ENCODE measurements at regions not wholly inside any gene's neighbourhood (a gene's known extent, or its start where the extent isn't known, plus 50 kb on each side); places are given as distances from the start of the nearest gene placed in this dataset.
"Not testable (repeated sequence)": the region's sequence is repeated elsewhere in the genome, so short reads cannot be mapped to it uniquely, and the experiment has no call there.

DNA sequence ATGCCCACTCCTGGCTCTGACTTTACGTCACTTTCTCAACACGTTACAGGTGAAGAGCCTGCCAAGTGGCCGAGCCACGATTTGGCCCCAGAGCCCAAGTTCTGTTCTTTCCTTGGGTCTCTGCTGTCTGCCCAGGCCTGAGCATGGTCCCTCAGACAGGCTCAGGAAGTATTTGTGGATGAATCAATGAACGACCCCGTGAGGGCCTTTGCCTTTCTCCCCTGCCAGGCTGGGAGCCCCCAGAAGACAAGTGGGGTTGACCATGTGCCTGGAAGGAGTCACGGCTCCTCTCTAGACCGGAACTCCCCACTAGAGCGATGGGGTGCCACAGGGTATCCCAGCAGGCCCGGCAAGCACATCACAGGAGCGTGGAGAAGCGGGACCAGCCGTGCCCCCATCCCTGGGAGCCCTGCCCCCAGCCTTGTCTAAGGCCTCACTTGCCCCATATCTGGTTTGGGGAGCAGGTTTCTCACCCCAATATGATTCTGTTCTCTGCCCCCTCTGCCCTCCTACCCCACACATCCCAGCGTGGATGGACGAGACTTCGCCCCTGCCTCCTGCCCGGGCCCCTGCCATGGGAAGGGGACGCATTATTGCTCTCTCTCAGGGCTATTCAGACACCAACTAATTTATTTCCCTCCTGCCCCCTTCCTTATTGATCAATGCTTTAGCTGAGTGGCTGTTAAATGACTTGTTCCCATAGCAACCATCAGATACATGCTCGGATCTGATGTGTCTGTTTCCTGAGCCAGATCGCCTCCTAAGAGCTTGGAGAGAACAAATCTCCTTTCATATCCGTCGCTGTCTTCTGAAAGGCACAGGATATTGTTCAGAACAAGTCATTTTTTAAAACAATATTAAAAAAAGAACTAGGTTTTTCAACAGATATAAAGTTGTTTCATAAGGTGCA lies 69.0 kb downstream of the DIO3 start:
- Mint-ChIP-seq H3K4me1 (no peaks in the 10 kb centered on the region), H3K27ac (no peak overlapping the region), H3K4me3 (no peak overlapping the region), H3K9me3 (no peaks in the 10 kb centered on the region), H3K27me3 (peaks cover 9% of the 10 kb centered on the region), H3K36me3 (ENCODE audit: low read depth) (no peaks in the 10 kb centered on the region)
- ATAC-seq (replicated peaks), result no peak

DNA sequence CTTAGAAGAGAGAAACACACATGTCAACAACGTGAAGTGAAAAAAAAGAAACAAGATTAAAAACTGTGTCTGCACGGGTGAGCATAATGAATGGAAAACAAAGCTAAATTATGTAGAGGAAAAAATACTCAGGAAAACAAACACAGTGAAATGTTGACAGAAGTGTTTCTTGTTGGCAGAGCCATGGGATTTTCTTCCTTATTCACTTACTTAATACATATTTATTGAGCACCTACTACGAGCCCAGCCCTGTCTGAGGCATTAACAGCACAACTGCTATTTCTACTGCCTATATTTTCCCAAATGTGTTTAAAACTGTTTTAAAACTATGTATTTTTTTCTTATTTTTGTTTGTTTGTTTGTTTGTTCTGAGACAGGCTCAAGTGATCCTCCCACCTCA lies 69.9 kb downstream of the DIO3 start:
- Mint-ChIP-seq H3K4me1 (peaks cover 3% of the 10 kb centered on the region), H3K36me3 (ENCODE audit: low read depth) (no peaks in the 10 kb centered on the region), H3K9me3 (no peaks in the 10 kb centered on the region), H3K4me3 (no peak overlapping the region), H3K27ac (no peak overlapping the region), H3K27me3 (peaks cover 9% of the 10 kb centered on the region)
- no peak for ATAC-seq (replicated peaks)

DNA sequence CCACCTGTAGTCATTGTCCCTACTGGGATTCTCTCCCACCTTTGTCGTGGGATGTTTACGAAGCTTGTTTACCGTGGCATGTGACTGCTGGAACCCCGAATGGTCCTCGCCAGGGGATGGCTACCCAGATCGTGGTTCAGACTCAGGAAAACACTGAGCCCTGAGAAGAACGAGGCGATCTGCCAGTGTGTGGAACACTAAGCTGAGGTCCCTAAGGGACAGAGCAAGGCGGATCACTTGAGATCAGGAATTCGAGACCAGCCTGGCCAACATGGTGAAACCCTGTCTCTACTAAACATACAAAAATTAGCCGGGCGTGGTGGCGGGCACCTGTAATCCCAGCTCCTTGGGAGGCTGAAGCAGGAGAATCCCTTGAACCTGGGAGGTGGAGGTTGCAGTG lies 70.7 kb downstream of the DIO3 start:
- H3K36me3 Mint-ChIP-seq (ENCODE audit: low read depth); ATAC-seq (replicated peaks): not testable (repeated sequence)
- peaks cover 12% of the 10 kb centered on the region for H3K27me3 Mint-ChIP-seq

DNA sequence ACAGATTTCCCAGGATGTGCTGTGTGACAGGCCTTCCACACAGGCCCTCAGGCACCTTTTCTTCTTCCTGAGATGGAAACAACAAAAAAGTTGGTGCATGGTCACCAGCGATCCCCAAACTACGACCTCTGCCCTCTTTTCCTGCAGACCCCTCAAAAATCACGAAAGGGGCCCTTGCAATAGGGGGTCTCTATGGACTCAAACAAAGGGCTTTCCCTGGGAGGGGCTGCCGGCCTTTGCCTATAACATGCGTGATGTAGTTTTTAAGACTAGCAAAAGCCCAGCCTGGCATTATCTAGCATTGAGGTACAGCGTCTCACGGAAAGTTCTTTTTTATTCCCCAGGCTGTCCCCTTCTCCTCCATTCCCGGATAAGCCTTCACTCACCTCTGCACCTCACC lies 71.2 kb downstream of the DIO3 start:
- Mint-ChIP-seq H3K27me3 (peaks cover 12% of the 10 kb centered on the region), H3K4me1 (peaks cover 9% of the 10 kb centered on the region), H3K36me3 (ENCODE audit: low read depth) (no peaks in the 10 kb centered on the region), H3K27ac (no peak overlapping the region), H3K4me3 (no peak overlapping the region), H3K9me3 (no peaks in the 10 kb centered on the region)
- ATAC-seq (replicated peaks), result no peak

More for the DNA sequence above, 70.7 kb downstream of the DIO3 start:
- not testable (repeated sequence) for H3K4me1 Mint-ChIP-seq, H3K27ac Mint-ChIP-seq, H3K9me3 Mint-ChIP-seq, H3K4me3 Mint-ChIP-seq

DNA sequence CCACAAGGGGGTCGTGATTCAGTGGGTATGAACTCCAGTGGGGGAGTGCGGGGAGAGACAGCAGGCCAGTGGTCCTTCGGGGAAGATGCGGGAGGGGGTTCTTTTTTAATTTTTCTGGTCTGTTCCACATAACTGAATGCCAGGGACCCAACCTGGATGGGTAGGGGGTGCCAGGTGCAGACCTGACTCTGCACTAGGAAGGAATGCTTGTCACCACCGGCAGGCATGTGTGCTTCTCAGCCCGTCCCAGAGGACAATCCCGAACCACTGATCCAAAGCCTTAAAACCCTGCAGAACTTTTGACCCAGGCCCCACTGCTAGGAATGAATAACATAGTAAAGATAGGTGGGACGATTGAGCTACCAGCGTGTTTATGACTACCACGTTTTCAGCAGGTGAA lies 72.0 kb downstream of the DIO3 start:
- Mint-ChIP-seq H3K27me3 (peaks cover 12% of the 10 kb centered on the region), H3K9me3 (no peaks in the 10 kb centered on the region), H3K4me3 (no peak overlapping the region), H3K27ac (no peak overlapping the region), H3K4me1 (peaks cover 9% of the 10 kb centered on the region), H3K36me3 (ENCODE audit: low read depth) (no peaks in the 10 kb centered on the region)
- no peak for ATAC-seq (replicated peaks)

DNA sequence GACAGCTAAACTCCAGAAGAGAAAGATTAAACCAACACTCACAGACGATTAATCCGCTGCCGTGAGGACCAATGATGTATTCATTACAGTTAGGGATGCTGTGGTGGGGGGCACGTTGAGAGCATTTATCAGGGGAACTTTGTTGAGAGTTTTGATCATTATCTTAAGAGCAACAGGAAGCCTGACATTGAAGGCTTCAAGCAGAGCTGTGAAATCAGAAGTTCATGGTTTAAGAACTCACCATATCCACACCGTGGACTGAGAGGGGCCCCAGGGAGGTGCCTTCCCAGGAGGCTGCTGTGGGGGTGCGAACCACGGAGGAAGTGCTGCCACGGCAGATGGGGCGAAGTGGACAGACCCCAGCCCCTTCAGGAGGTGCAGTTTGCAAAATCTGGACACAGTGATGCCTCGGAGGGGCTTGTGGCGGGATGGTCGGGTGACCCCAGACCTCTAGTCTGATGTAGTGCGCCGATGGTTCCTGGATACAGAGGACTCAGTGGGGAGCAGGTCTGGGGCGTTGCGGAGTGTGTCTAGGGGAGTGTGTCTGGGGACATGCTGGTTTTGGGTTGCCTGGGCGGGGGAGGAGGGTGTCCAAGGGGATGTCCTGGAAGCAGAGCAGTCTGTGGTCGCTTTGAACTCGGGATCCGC lies 73.0 kb downstream of the DIO3 start:
- Mint-ChIP-seq H3K27me3 (peaks cover 17% of the 10 kb centered on the region), H3K9me3 (no peaks in the 10 kb centered on the region), H3K36me3 (ENCODE audit: low read depth) (no peaks in the 10 kb centered on the region), H3K4me1 (peaks cover 9% of the 10 kb centered on the region), H3K4me3 (no peak overlapping the region), H3K27ac (no peak overlapping the region)
- no peak for ATAC-seq (replicated peaks)

DNA sequence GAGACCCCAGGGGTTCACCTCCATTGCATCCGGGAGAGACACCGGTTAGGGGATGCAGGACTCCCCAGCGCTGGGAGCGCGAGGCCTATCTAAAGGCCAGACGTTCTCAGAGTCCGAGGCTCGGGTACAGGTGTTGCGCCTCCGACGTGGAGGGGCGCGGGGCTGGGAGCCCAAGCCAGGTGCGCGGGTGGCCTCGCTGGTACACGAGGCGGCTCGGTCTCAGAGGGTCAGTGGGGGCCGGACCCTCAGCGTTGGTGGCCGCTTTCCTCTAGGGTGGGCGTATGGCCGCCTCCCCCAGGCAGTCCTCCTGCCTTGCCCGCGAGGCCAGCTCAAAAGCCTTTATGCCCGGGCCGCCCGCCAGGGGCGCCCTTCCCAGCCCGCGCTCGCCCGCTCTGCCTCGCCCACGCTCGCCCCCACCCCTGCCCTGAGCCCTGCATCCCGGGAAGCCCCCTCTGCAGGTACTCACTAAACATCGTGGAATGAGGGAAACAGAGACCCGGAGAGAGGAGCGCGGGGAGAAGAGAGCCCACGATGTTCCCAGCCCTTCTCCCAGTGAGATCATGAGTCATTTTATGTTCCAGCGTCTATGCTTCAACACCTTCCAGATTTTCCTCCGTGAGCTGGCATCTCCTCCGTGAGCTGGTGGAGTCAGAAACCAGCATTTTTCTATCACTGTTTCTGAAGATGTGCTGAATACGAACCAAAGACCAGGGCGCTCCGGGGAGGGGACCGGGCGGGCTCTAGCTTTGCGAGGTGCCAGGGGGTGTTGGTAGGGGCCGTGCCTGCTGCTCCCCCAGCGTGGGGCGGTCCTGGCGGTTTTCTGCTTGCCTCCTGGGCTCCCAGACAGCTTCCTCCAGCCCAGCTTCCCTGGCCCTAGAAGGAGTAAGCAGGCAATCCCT lies 73.8 kb downstream of the DIO3 start:
- ATAC-seq (replicated peaks), result no peak
- Mint-ChIP-seq H3K27ac (no peak overlapping the region), H3K27me3 (peaks cover 21% of the 10 kb centered on the region), H3K4me3 (no peak overlapping the region), H3K9me3 (no peaks in the 10 kb centered on the region), H3K36me3 (ENCODE audit: low read depth) (no peaks in the 10 kb centered on the region), H3K4me1 (peaks cover 9% of the 10 kb centered on the region)

DNA sequence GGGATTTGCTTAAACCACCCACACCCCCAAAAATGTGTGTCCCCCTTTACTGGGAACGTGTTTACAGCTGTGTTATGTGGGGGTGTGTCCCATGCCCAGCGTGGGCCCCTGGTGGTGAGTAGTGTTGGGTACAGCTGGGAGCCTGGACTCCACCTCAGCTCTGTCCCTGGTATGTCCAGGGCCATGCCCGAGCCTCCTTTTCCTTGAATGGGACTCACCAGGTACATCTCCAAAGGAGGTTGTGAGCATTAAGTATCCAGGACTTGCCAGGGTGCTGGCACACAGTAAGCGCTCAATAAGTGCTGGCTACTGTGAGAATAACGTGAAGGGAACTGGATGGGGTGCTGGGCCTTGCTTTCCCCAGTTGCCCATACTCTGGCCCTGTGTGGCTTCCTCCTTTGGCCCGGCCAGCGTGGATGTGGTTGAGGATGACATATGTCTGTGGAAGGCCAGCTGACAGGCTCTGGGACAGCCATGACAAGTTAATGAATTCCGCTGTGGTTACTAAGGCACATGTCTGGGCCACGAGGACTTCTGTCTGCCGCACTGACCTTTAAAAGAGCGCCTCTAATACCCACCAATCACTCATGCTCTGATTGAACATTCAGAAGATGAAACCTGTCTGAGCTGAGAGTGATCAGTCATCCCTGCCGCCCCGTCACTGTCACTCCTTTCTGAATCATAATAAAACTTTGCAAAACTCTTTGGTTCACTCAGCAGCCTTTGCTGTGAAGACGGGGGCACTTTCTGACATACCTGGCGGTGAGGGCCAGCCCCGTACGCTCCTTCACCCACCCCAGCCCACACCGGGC lies 74.7 kb downstream of the DIO3 start:
- H3K27me3 Mint-ChIP-seq, result peaks cover 24% of the 10 kb centered on the region
- H3K36me3 Mint-ChIP-seq (ENCODE audit: low read depth), result no peaks in the 10 kb centered on the region
- H3K27ac Mint-ChIP-seq, result peak overlapping the region; percentile 58
- peaks cover 9% of the 10 kb centered on the region for H3K4me1 Mint-ChIP-seq
- peak overlapping the region; percentile 27 for H3K4me3 Mint-ChIP-seq
- ATAC-seq (replicated peaks), result peak; percentile 98
- H3K9me3 Mint-ChIP-seq, result no peaks in the 10 kb centered on the region

DNA sequence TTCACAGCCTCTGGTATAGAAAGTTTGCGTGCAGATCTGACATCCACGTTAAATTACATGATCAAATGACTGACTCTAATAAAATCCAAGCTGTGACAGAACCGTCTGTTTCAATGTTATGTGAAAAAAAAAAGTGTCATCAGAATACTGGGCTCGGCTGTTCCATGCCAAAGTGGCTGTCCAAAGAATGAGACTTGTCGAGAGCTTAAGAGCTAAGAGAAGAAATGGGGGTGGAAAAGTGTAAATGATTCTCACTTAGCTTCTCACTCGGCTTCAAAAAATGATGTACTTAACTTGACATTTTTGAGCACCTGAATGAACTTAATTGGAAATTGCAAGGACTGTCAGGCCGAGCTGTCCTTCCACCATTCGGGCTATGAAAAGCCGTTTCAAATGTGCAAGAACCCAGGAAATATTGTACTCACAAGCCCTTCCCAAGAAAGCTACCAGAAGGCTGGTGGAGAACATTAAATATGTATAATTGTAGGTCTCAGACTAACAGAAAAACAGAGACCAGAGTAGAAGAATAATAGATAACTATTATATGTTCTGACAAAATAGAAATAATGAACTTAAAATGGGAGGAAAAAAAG lies 78.0 kb downstream of the DIO3 start:
- ATAC-seq (replicated peaks), result no peak
- H3K4me3 Mint-ChIP-seq, result no peak overlapping the region
- H3K36me3 Mint-ChIP-seq (ENCODE audit: low read depth), result no peaks in the 10 kb centered on the region
- peaks cover 32% of the 10 kb centered on the region for H3K27me3 Mint-ChIP-seq
- peaks cover 9% of the 10 kb centered on the region for H3K4me1 Mint-ChIP-seq
- no peaks in the 10 kb centered on the region for H3K9me3 Mint-ChIP-seq
- H3K27ac Mint-ChIP-seq, result no peak overlapping the region

DNA sequence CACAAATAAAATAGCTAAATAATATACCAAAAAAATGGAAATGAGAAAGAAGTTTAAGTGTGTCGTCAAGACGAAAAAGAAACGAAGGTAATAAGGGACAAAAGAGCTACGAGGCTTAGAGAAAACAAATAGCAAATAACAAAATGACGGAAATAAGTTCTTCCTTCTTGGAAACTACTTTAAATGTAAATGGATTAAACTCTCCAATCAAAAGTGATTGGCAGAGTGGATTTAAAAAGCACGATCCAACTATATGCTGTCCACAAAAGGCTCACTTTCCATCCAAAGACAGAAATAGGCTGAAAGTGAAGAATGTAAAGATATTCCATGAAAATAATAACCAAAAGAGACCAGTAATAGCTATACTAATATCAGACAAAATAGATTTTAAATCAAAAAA lies 82.4 kb downstream of the DIO3 start:
- Mint-ChIP-seq H3K27ac (no peak overlapping the region), H3K4me3 (no peak overlapping the region), H3K9me3 (no peaks in the 10 kb centered on the region), H3K4me1 (no peaks in the 10 kb centered on the region), H3K36me3 (ENCODE audit: low read depth) (no peaks in the 10 kb centered on the region), H3K27me3 (peaks cover 26% of the 10 kb centered on the region)
- ATAC-seq (replicated peaks), result no peak

DNA sequence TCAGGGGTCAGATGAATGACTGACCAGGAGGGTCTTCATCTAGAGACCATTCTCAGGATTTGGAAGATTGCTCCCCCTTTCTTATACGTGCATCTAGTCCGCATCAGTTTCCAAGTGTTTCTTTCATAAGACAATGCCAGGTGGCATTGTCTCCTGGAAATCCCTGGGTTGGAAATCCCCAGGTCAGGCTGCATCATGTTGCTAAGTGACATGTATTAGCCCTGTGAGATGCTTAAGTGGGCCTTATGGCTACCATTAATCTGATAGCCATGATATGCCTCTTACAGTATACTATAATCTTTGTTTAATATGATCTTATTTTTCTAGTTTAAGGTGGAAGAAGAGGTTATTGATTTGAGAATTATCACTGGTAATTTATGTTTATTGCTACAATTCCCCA lies 92.8 kb downstream of the DIO3 start:
- Mint-ChIP-seq H3K9me3 (no peaks in the 10 kb centered on the region), H3K36me3 (ENCODE audit: low read depth) (no peaks in the 10 kb centered on the region), H3K27me3 (peaks cover 20% of the 10 kb centered on the region)

DNA sequence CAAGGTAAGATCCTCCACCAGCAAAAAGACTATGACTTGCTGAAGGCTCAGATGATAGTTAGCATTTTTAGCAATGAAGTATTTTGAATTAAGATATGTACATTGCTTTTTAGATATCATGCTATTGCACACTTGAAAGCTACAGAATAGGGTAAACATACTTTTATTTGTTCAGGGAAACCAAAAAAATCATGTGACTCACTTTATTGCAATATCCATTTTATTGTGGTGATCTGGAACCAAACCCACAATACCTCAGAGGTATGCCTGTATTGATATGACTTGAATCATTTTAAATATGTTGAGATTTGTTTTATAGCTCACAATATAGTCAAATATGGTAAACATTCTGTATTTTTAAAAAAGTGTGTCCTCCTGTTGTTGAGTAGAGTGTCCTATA lies 96.1 kb downstream of the DIO3 start:
- H3K27ac Mint-ChIP-seq, result no peak overlapping the region
- H3K4me3 Mint-ChIP-seq, result no peak overlapping the region
- H3K36me3 Mint-ChIP-seq (ENCODE audit: low read depth), result no peaks in the 10 kb centered on the region
- no peaks in the 10 kb centered on the region for H3K9me3 Mint-ChIP-seq
- no peaks in the 10 kb centered on the region for H3K4me1 Mint-ChIP-seq
- ATAC-seq (replicated peaks), result no peak
- peaks cover 19% of the 10 kb centered on the region for H3K27me3 Mint-ChIP-seq

More for the DNA sequence above, 92.8 kb downstream of the DIO3 start:
- H3K27ac Mint-ChIP-seq, result no peak overlapping the region
- H3K4me3 Mint-ChIP-seq, result no peak overlapping the region
- H3K4me1 Mint-ChIP-seq, result no peaks in the 10 kb centered on the region
- no peak for ATAC-seq (replicated peaks)

DNA sequence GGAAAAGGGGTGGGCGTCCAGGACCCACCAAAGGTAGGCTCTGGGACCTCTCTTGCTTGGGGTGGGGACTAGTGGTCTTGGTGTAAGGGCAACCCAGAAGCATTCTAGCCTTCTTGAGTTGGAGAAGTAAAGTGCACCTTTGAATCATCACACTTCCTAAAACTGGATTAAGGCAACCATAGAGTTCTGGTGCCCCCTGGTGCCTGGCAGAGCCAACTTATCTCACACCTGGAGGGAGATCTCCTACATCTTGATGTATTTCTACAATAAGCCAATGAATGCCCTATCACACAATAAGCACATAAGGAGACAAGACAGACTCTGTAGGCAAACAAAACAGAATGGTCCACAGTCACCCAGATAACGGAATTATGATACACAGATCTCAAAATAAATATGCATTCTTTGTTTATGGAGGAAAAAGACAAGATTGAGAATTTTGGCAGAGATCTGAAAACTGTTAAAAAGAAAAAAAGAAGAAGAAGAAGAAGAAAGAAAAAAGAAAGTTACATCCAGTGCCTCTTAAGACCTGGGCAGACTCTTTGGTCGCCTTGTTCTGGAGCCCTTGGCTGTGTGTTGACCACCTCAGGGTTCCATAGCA lies 95.9 kb upstream of the PPP2R5C start:
- Mint-ChIP-seq H3K4me3 (no peak overlapping the region), H3K27ac (no peak overlapping the region), H3K27me3 (peaks cover 32% of the 10 kb centered on the region), H3K9me3 (peaks cover 12% of the 10 kb centered on the region), H3K4me1 (no peaks in the 10 kb centered on the region), H3K36me3 (ENCODE audit: low read depth) (peaks cover 6% of the 10 kb centered on the region)
- peak; percentile 64 for ATAC-seq (replicated peaks)
